HG03159 (cell line): ENCODE measurements at regions not wholly inside any gene's neighbourhood (a gene's known extent, or its start where the extent isn't known, plus 50 kb on each side); places are given as distances from the start of the nearest gene placed in this dataset.
"Not testable (repeated sequence)": the region's sequence is repeated elsewhere in the genome, so short reads cannot be mapped to it uniquely, and the experiment has no call there.

Experiments used
- ATAC-seq: cut with Tn5 transposase; IDR thresholded peaks from one replicate; pipeline ENCODE4 v1.9.1; 2021; ENCODE audit warnings: mild to moderate bottlenecking, moderate library complexity; ENCODE audit not compliant: unreplicated experiment

GRCh38 chr14:56996721-56997399 lies 186.6 kb upstream of the OTX2 start:
- ATAC-seq: no peak

- no peak for ATAC-seq
These were observed 184.7 kb upstream of the OTX2 start for GRCh38 chr14:56995010-56995409.

GRCh38 chr14:56992332-56992820 lies 182.1 kb upstream of the OTX2 start:
- ATAC-seq: no peak

GRCh38 chr14:56990991-56991627 lies 180.8 kb upstream of the OTX2 start:
- ATAC-seq: not testable (repeated sequence)

GRCh38 chr14:56989359-56989758 lies 179.1 kb upstream of the OTX2 start:
- no peak for ATAC-seq

GRCh38 chr14:56979936-56980335 lies 169.7 kb upstream of the OTX2 start:
- no peak for ATAC-seq

GRCh38 chr14:56976211-56976610 lies 165.9 kb upstream of the OTX2 start:
- no peak for ATAC-seq

GRCh38 chr14:56975521-56975920 lies 165.2 kb upstream of the OTX2 start:
- ATAC-seq: no peak

- no peak for ATAC-seq
These were observed 162.7 kb upstream of the OTX2 start for GRCh38 chr14:56972948-56973347.

- no peak for ATAC-seq
These were observed 154.6 kb upstream of the OTX2 start for GRCh38 chr14:56964895-56965294.

GRCh38 chr14:56963381-56963780 lies 153.1 kb upstream of the OTX2 start:
- no peak for ATAC-seq

GRCh38 chr14:56962444-56963080 lies 152.3 kb upstream of the OTX2 start:
- ATAC-seq: no peak

GRCh38 chr14:56959869-56960268 lies 149.6 kb upstream of the OTX2 start:
- no peak for ATAC-seq

GRCh38 chr14:56959121-56959520 lies 148.8 kb upstream of the OTX2 start:
- ATAC-seq: no peak

GRCh38 chr14:56956182-56956581 lies 145.9 kb upstream of the OTX2 start:
- no peak for ATAC-seq

- no peak for ATAC-seq
These were observed 145.5 kb upstream of the OTX2 start for GRCh38 chr14:56955745-56956144.

GRCh38 chr14:56953884-56954283 lies 143.6 kb upstream of the OTX2 start:
- no peak for ATAC-seq

GRCh38 chr14:56952766-56953473 lies 142.6 kb upstream of the OTX2 start:
- no peak for ATAC-seq

GRCh38 chr14:56949828-56950227 lies 139.5 kb upstream of the OTX2 start:
- ATAC-seq: no peak

GRCh38 chr14:56945291-56945690 lies 135.0 kb upstream of the OTX2 start:
- ATAC-seq: no peak

GRCh38 chr14:56944397-56944796 lies 134.1 kb upstream of the OTX2 start:
- no peak for ATAC-seq
